GM12864 (cell line): ENCODE measurements at regions not wholly inside any gene's neighbourhood (a gene's known extent, or its start where the extent isn't known, plus 50 kb on each side); places are given as distances from the start of the nearest gene placed in this dataset.

ENCODE experiments used
- DNase-seq: peaks from one replicate; pipeline ENCODE4 v3.0.0-alpha.2; 2011; ENCODE audit warnings: low read depth
- H3K4me3 ChIP-seq: 2 replicates; pipeline ENCODE4 v1.5.1; 2011; ENCODE audit warnings: mild to moderate bottlenecking, low read depth, low read length, control low read depth
- CTCF ChIP-seq: IDR thresholded peaks from 2 replicates; pipeline ENCODE4 v1.5.1; 2011; ENCODE audit warnings: low read depth, mild to moderate bottlenecking, moderate library complexity, low read length, control low read depth, inconsistent platforms; ENCODE audit errors: missing control alignments

DNA sequence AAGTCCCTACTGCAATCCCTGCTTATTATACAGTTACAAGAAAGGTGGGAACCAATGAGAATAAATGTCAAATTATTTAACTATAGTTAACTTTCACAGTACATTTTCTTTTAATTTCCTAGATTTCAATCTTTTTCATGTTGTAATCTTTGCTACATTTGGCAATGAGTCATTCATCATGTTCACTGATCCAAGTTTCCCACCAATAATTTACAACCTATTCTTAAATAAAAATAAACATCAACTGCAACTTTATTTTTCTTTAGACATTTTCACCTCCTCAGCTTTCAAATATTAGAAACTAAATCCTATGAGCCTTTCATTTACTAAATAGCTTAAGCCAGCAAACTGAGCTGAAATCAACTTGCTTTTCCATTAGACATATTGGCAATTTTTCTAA is 541.3 kb upstream of the BTBD3 start:
- DNase-seq, result no peak
- no peak for TF ChIP-seq CTCF
- no peak overlapping the region for H3K4me3 ChIP-seq

DNA sequence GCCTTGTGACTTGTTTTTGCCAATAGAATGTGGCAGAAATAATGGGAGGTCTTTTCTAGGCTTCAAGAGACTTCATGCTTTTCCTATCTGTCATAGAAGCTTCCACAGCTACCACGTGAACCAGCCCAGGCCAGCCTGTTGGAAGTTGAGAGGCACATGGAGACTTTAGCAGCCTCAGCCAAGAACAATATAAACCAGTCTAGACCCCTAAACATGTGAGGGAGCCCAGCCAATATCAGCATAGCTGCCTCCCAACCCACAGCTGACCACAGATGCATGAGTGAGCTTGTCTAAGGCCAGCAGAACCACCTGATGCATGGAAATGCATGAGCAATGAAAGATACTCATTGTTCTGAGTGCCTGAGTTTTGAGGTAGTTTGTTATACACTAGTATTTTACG is 540.7 kb upstream of the BTBD3 start:
- DNase-seq, result no peak
- H3K4me3 ChIP-seq, result no peak overlapping the region
- no peak for TF ChIP-seq CTCF

GRCh38 chr20:11377761-11378160 is 539.9 kb upstream of the BTBD3 start:
- H3K4me3 ChIP-seq, result no peak overlapping the region
- TF ChIP-seq CTCF, result no peak
- DNase-seq, result no peak

GRCh38 chr20:11378252-11378651 is 539.4 kb upstream of the BTBD3 start:
- no peak overlapping the region for H3K4me3 ChIP-seq
- no peak for DNase-seq
- TF ChIP-seq CTCF, result no peak

DNA sequence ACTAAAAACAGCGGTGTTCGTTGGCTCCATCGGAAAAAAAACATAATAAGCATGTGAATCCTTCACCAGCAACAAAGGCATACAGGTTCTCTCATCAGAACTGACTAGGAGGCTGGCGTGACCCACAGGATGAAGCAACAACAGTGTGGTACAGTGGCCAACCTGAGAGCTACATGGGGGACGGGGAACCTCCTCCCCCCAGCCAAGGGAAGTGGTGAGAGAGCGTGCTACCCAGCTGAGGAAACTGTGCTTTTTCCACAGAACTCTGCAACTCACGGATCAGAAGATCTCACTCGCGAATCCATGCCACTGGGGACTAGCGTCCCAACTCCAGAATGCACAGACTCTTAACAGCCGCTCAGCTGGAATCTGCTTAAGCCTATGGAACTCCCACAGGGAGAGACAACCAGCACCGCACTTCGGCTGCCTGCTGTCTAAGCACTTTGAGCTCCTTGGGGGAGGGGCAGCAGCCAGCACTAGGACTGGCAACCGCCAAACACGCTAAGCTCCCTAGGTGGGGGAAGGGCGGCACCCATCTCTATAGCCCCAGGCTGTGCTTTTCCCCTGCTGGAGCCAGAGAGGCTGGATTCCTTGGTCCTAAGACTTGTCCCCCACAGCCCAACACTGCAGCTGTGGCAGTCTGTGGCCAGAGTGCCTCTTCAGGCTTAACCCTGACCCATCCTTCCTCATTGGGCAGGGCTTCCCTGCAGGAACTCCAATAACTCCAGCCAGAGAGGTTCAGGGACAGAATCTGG is 538.3 kb upstream of the BTBD3 start:
- no peak overlapping the region for H3K4me3 ChIP-seq
- no peak for TF ChIP-seq CTCF

DNA sequence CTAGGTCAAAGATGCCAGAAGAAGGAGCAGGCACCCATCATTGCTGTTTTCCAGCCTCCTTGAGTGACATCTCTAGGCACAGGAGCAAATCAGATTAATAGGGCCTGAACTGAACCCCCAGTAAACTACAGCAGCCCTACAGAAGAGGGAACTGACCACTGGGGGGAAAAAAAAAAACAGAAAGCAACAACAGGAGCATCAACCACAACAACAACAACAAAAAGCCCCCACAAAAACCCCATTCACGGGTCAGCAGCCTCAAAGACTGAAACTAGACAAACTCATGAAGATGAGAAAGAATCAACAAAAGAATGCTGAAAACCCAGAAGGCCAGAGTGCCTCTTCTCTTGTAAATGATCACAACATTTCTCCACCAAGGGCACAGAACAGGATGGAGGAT is 537.4 kb upstream of the BTBD3 start:
- H3K4me3 ChIP-seq, result no peak overlapping the region
- DNase-seq, result no peak
- TF ChIP-seq CTCF, result no peak

More for the DNA sequence above, 538.3 kb upstream of the BTBD3 start:
- no peak for DNase-seq

- TF ChIP-seq CTCF, result no peak
- no peak overlapping the region for H3K4me3 ChIP-seq
- no peak for DNase-seq
Observed at GRCh38 chr20:11387189-11387754, 530.4 kb upstream of the BTBD3 start.
